Endodermal cell (in vitro differentiated cells): ENCODE measurements at regions not wholly inside any gene's neighbourhood (a gene's known extent, or its start where the extent isn't known, plus 50 kb on each side); places are given as distances from the start of the nearest gene placed in this dataset.
"Not testable (repeated sequence)": the region's sequence is repeated elsewhere in the genome, so short reads cannot be mapped to it uniquely, and the experiment has no call there.

Source experiments
- DNase-seq: peaks from one replicate; pipeline ENCODE4 v3.0.0-alpha.2; 2017
- H3K27ac ChIP-seq: 2 replicates; pipeline ENCODE4 v1.5.1; 2013; ENCODE audit warnings: mild to moderate bottlenecking, low read depth, low read length, moderate library complexity
- H3K27me3 ChIP-seq: 2 replicates; pipeline ENCODE4 v1.6.1; 2013; ENCODE audit warnings: mild to moderate bottlenecking, low read length, moderate library complexity; ENCODE audit not compliant: insufficient read depth, control insufficient read depth, poor library complexity, severe bottlenecking
- H3K36me3 ChIP-seq: 2 replicates; pipeline ENCODE4 v1.7.0; 2013; ENCODE audit warnings: mild to moderate bottlenecking, low read length, moderate library complexity; ENCODE audit not compliant: control insufficient read depth, insufficient read depth
- H3K4me1 ChIP-seq: one replicate; pipeline ENCODE4 v1.7.0; 2013; ENCODE audit warnings: low read length; ENCODE audit not compliant: control insufficient read depth, insufficient read depth
- H3K4me3 ChIP-seq: 2 replicates; pipeline ENCODE4 v1.5.1; 2013; ENCODE audit warnings: mild to moderate bottlenecking, low read length, moderate library complexity
- H3K9ac ChIP-seq: 2 replicates; pipeline ENCODE4 v1.6.1; 2013; ENCODE audit warnings: mild to moderate bottlenecking, low read length, moderate library complexity; ENCODE audit not compliant: poor library complexity, severe bottlenecking; ENCODE audit errors: extremely low read depth
- H3K9me3 ChIP-seq: 2 replicates; pipeline ENCODE4 v1.6.1; 2013; ENCODE audit warnings: mild to moderate bottlenecking, low read length, moderate library complexity; ENCODE audit not compliant: control insufficient read depth
- H3K27ac Mint-ChIP-seq: 2 replicates; pipeline ENCODE4 v1.8.0; 2020; ENCODE audit warnings: mixed read lengths
- H3K27me3 Mint-ChIP-seq: 2 replicates; pipeline ENCODE4 v1.8.0; 2021; ENCODE audit warnings: mild to moderate bottlenecking, mixed read lengths; ENCODE audit not compliant: insufficient read depth
- H3K36me3 Mint-ChIP-seq: 2 replicates; pipeline ENCODE4 v1.8.0; 2020; ENCODE audit warnings: low read depth, mixed read lengths
- H3K4me1 Mint-ChIP-seq: 2 replicates; pipeline ENCODE4 v1.8.0; 2020; ENCODE audit warnings: mixed read lengths
- H3K4me3 Mint-ChIP-seq: 2 replicates; pipeline ENCODE4 v1.8.0; 2020; ENCODE audit warnings: mild to moderate bottlenecking, moderate library complexity, mixed read lengths
- H3K9me3 Mint-ChIP-seq: 2 replicates; pipeline ENCODE4 v1.8.0; 2020; ENCODE audit warnings: mild to moderate bottlenecking, mixed read lengths
- CTCF ChIP-seq: fragments of 200-600 bp; sonication (generic); conservative IDR thresholded peaks from 2 replicates; pipeline ENCODE4 v1.5.0; 2021; ENCODE audit warnings: antibody characterized with exemption, mild to moderate bottlenecking
- WGBS, 2 experiments: methylation state at CpG; one replicate each; pipeline versions ENCODE4 v1.1.5 to v1.1.7; 2013; ENCODE audit warnings: missing lambda C conversion rate in 2 of 2, mixed read lengths in 1 of 2; ENCODE audit not compliant: insufficient coverage in 1 of 2, insufficient read length in 1 of 2; 5-methylcytosine and 5-hydroxymethylcytosine counted together

DNA sequence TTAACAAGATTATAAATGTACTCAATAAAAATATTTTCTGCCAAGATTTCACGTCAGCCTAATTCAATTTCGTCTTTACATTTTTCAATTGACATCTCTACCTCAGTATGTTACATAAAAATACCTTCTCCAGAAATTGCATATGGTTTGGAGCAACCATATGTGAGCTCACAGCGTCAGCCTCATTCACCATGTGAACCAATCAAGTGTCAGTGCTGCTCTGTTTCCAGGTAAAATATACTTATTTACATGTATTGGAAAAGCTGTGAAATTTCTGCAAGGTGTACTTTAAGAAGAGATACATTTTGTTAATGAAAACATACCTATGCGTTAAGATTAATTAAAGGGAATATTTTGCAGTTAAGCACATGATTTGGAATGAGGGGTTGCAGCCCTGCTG is 110.7 kb upstream of the PRSS1 start:
- no peak overlapping the region for H3K27ac Mint-ChIP-seq
- no peak overlapping the region for H3K4me3 Mint-ChIP-seq
- no peak for TF ChIP-seq CTCF
- no peaks in the 10 kb centered on the region for H3K36me3 ChIP-seq
- H3K4me3 ChIP-seq: no peak overlapping the region
- H3K9me3 ChIP-seq: no peaks in the 10 kb centered on the region
- H3K4me1 Mint-ChIP-seq: no peaks in the 10 kb centered on the region
- DNase-seq: no peak
- H3K36me3 Mint-ChIP-seq: no peaks in the 10 kb centered on the region
- no peaks in the 10 kb centered on the region for H3K4me1 ChIP-seq
- H3K9ac ChIP-seq: no peak overlapping the region
- H3K27me3 ChIP-seq: peaks cover 7% of the 10 kb centered on the region
- H3K27ac ChIP-seq: no peak overlapping the region
- H3K27me3 Mint-ChIP-seq: no peaks in the 10 kb centered on the region
- WGBS, 2 experiments: 96 to 100% methylated on average over 3 to 4 of the region's 4 CpGs
- no peaks in the 10 kb centered on the region for H3K9me3 Mint-ChIP-seq

DNA sequence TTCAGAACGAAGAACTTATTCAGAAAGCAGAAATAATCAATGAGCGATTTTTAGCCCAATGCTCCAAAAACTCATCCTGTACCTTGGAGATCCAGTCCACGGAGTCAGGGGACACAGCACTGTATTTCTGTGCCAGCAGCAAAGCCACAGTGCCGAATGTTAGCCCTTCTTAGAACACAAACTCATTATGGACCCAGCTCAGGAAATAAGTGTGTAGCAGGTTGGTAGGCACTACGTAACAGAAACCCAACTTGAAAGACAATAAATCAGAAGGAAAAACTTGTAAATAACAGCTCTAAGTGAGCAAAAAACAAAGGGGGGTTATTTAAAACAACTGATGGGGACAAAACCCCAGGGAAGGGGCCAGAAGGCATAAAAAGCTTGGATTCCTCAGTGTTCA is 112.0 kb upstream of the PRSS1 start:
- 80 to 89% methylated on average over 2 to 5 of the region's 5 CpGs for WGBS, 2 experiments
- H3K27me3 Mint-ChIP-seq: peaks cover 2% of the 10 kb centered on the region

GRCh38 chr7:142636751-142637150 is 112.5 kb upstream of the PRSS1 start:
- TF ChIP-seq CTCF: no peak
- WGBS, 2 experiments: 88 to 100% methylated on average over 4 to 6 of the region's 6 CpGs
- H3K9ac ChIP-seq: no peak overlapping the region
- H3K4me3 ChIP-seq: no peak overlapping the region
- Mint-ChIP-seq H3K4me1 (no peaks in the 10 kb centered on the region), H3K27ac (no peak overlapping the region), H3K27me3 (peaks cover 6% of the 10 kb centered on the region), H3K4me3 (no peak overlapping the region), H3K36me3 (no peaks in the 10 kb centered on the region), H3K9me3 (peaks cover 6% of the 10 kb centered on the region)
- no peak for DNase-seq
- H3K4me1 ChIP-seq: no peaks in the 10 kb centered on the region
- H3K27me3 ChIP-seq: no peaks in the 10 kb centered on the region
- no peaks in the 10 kb centered on the region for H3K36me3 ChIP-seq
- no peak overlapping the region for H3K27ac ChIP-seq
- H3K9me3 ChIP-seq: peaks cover 6% of the 10 kb centered on the region

More for the DNA sequence above, 112.0 kb upstream of the PRSS1 start:
- H3K9me3 Mint-ChIP-seq: peaks cover 2% of the 10 kb centered on the region
- Histone ChIP-seq H3K4me3 (no peak overlapping the region), H3K36me3 (no peaks in the 10 kb centered on the region), H3K27ac (no peak overlapping the region), H3K9ac (no peak overlapping the region), H3K27me3 (peaks cover 5% of the 10 kb centered on the region), H3K9me3 (peaks cover 1% of the 10 kb centered on the region), H3K4me1 (no peaks in the 10 kb centered on the region)
- H3K4me1 Mint-ChIP-seq: no peaks in the 10 kb centered on the region
- no peak overlapping the region for H3K27ac Mint-ChIP-seq
- H3K36me3 Mint-ChIP-seq: no peaks in the 10 kb centered on the region
- TF ChIP-seq CTCF: no peak
- H3K4me3 Mint-ChIP-seq: no peak overlapping the region
- no peak for DNase-seq

DNA sequence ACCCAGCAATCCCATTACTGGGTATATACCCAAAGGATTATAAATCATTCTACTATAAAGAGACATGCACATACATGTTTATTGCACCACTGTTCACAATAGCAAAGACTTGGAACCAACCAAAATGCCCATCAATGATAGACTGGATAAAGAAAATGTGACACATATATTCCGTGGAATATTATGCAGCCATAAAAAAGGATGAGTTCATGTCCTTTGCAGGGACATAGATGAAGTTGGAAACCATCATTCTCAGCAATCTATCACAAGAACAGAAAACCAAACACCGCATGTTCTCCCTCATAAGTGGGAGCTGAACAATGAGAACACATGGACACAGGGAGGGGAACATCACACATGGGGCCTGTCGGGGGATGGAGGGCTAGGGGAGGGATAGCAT is 113.2 kb upstream of the PRSS1 start:
- 86% methylated on average over 3 of the region's 3 CpGs; no CpG with 5 or more reads in 1 of the 2 experiments for WGBS, 2 experiments
- H3K9me3 Mint-ChIP-seq: peaks cover 12% of the 10 kb centered on the region
- H3K36me3 Mint-ChIP-seq, H3K4me1 Mint-ChIP-seq, H3K4me3 ChIP-seq, H3K4me1 ChIP-seq, H3K4me3 Mint-ChIP-seq, H3K9ac ChIP-seq, H3K36me3 ChIP-seq, DNase-seq, H3K27ac ChIP-seq, H3K27ac Mint-ChIP-seq, H3K27me3 ChIP-seq: not testable (repeated sequence)
- H3K27me3 Mint-ChIP-seq: peaks cover 13% of the 10 kb centered on the region
- peaks cover 12% of the 10 kb centered on the region for H3K9me3 ChIP-seq
